H9 (cell line): ENCODE measurements at regions not wholly inside any gene's neighbourhood (a gene's known extent, or its start where the extent isn't known, plus 50 kb on each side); places are given as distances from the start of the nearest gene placed in this dataset.

Source experiments
- DNase-seq: peaks from one replicate; pipeline ENCODE4 v3.0.0-alpha.2; 2017
- H2AFZ ChIP-seq: one replicate; pipeline ENCODE4 v1.6.1; 2013; ENCODE audit warnings: mild to moderate bottlenecking, low read length, control low read depth, moderate library complexity
- H2AK5ac ChIP-seq: 2 replicates; pipeline ENCODE4 v1.6.1; 2013; ENCODE audit warnings: low read length, control low read depth, mixed read lengths; ENCODE audit not compliant: insufficient read length
- H2BK120ac ChIP-seq: one replicate; pipeline ENCODE4 v1.6.1; 2013; ENCODE audit warnings: low read depth, mild to moderate bottlenecking, low read length, control low read depth, inconsistent platforms; ENCODE audit not compliant: poor library complexity, severe bottlenecking
- H2BK12ac ChIP-seq: 2 replicates; pipeline ENCODE4 v1.6.1; 2013; ENCODE audit warnings: low read length, control low read depth, mixed read lengths, low read depth; ENCODE audit not compliant: insufficient read length
- H2BK15ac ChIP-seq: 2 replicates; pipeline ENCODE4 v1.6.1; 2013; ENCODE audit warnings: low read depth, low read length, control low read depth
- H2BK20ac ChIP-seq: one replicate; pipeline ENCODE4 v1.6.1; 2013; ENCODE audit warnings: low read depth, mild to moderate bottlenecking, low read length, control low read depth, inconsistent platforms; ENCODE audit not compliant: poor library complexity, severe bottlenecking
- H2BK5ac ChIP-seq: 2 replicates; pipeline ENCODE4 v1.6.1; 2013; ENCODE audit warnings: low read length, control low read depth, mixed read lengths; ENCODE audit not compliant: insufficient read length
- H3K14ac ChIP-seq: 2 replicates; pipeline ENCODE4 v1.6.1; 2013; ENCODE audit warnings: low read length, control low read depth; ENCODE audit not compliant: insufficient read depth
- H3K18ac ChIP-seq: 2 replicates; pipeline ENCODE4 v1.6.1; 2013; ENCODE audit warnings: low read depth, mild to moderate bottlenecking, mixed read lengths, low read length, control low read depth; ENCODE audit not compliant: insufficient read length
- H3K23ac ChIP-seq: 2 replicates; pipeline ENCODE4 v1.6.1; 2013; ENCODE audit warnings: low read length, control low read depth, mixed read lengths, low read depth; ENCODE audit not compliant: insufficient read length
- H3K23me2 ChIP-seq: 2 replicates; pipeline ENCODE4 v1.6.1; 2013; ENCODE audit warnings: low read depth, mild to moderate bottlenecking, mixed read lengths, low read length, control low read depth; ENCODE audit not compliant: insufficient read length, poor library complexity, severe bottlenecking
- H3K27ac ChIP-seq: 2 replicates; pipeline ENCODE4 v1.5.1; 2013; ENCODE audit warnings: low read length, control low read depth, mixed read lengths, low read depth; ENCODE audit not compliant: insufficient read length
- H3K27me3 ChIP-seq: 2 replicates; pipeline ENCODE4 v1.6.1; 2013; ENCODE audit warnings: low read length, control low read depth, inconsistent platforms; ENCODE audit not compliant: insufficient read depth
- H3K4ac ChIP-seq: 2 replicates; pipeline ENCODE4 v1.6.1; 2013; ENCODE audit warnings: low read depth, mild to moderate bottlenecking, control low read depth, inconsistent platforms, low read length, moderate library complexity
- H3K4me1 ChIP-seq: 2 replicates; pipeline ENCODE4 v1.6.1; 2013; ENCODE audit warnings: low read length, control low read depth, inconsistent platforms; ENCODE audit not compliant: insufficient read depth
- H3K4me2 ChIP-seq: 2 replicates; pipeline ENCODE4 v1.6.1; 2013; ENCODE audit warnings: low read length, control low read depth, mixed read lengths; ENCODE audit not compliant: insufficient read length, insufficient read depth
- H3K56ac ChIP-seq: 2 replicates; pipeline ENCODE4 v1.6.1; 2013; ENCODE audit warnings: low read depth, mild to moderate bottlenecking, mixed read lengths, low read length, control low read depth; ENCODE audit not compliant: insufficient read length
- H3K79me1 ChIP-seq: 2 replicates; pipeline ENCODE4 v1.6.1; 2013; ENCODE audit warnings: low read depth, mild to moderate bottlenecking, moderate library complexity, low read length, control low read depth, inconsistent platforms; ENCODE audit not compliant: insufficient read depth, poor library complexity, severe bottlenecking
- H3K79me2 ChIP-seq: 2 replicates; pipeline ENCODE4 v1.6.1; 2013; ENCODE audit warnings: low read length, control low read depth, inconsistent platforms; ENCODE audit not compliant: insufficient read depth
- H3K9ac ChIP-seq: 2 replicates; pipeline ENCODE4 v1.6.1; 2013; ENCODE audit warnings: low read length, control low read depth, mixed read lengths; ENCODE audit not compliant: insufficient read length; ENCODE audit errors: extremely low read depth
- H3K9me3 ChIP-seq: one replicate; pipeline ENCODE4 v1.6.1; 2013; ENCODE audit warnings: low read depth, low read length, inconsistent platforms; ENCODE audit not compliant: control insufficient read depth
- H3T11ph ChIP-seq: one replicate; pipeline ENCODE4 v1.6.1; 2013; ENCODE audit warnings: mild to moderate bottlenecking, low read length, control low read depth, inconsistent platforms
- H4K20me1 ChIP-seq: one replicate; pipeline ENCODE4 v1.6.1; 2013; ENCODE audit not compliant: control insufficient read depth, insufficient read length, insufficient read depth
- H4K5ac ChIP-seq: 2 replicates; pipeline ENCODE4 v1.6.1; 2013; ENCODE audit warnings: low read depth, mild to moderate bottlenecking, mixed read lengths, low read length, control low read depth; ENCODE audit not compliant: insufficient read length
- H4K8ac ChIP-seq: replicated peaks from 2 replicates; pipeline ENCODE4 v1.6.1; 2013; ENCODE audit warnings: low read length, control low read depth, mixed read lengths, low read depth; ENCODE audit not compliant: insufficient read length
- H4K91ac ChIP-seq: 2 replicates; pipeline ENCODE4 v1.6.1; 2013; ENCODE audit warnings: low read depth, mild to moderate bottlenecking, moderate library complexity, mixed read lengths, low read length, control low read depth; ENCODE audit not compliant: insufficient read length
- H3K27ac Mint-ChIP-seq, 3 experiments: 2 replicates in 2 of 3; 3 replicates in 1 of 3; pipeline ENCODE4 v1.8.0; 2020 to 2021; ENCODE audit warnings: mixed read lengths in 3 of 3, mild to moderate bottlenecking in 1 of 3, moderate library complexity in 1 of 3
- H3K27me3 Mint-ChIP-seq: 2 replicates; pipeline ENCODE4 v1.8.0; 2021; ENCODE audit warnings: low read depth, mild to moderate bottlenecking, moderate library complexity, mixed read lengths
- H3K36me3 Mint-ChIP-seq, 3 experiments: 2 replicates in 2 of 3; 3 replicates in 1 of 3; pipeline ENCODE4 v1.8.0; 2020 to 2021; ENCODE audit warnings: low read depth in 3 of 3, mixed read lengths in 3 of 3; ENCODE audit not compliant: insufficient read depth in 1 of 3
- H3K4me1 Mint-ChIP-seq, 2 experiments: 2 replicates each; pipeline ENCODE4 v1.8.0; 2020; ENCODE audit warnings: mixed read lengths in 2 of 2
- H3K4me3 Mint-ChIP-seq, 2 experiments: 2 replicates in 1 of 2; 3 replicates in 1 of 2; pipeline ENCODE4 v1.8.0; 2020 to 2021; ENCODE audit warnings: mild to moderate bottlenecking in 2 of 2, mixed read lengths in 2 of 2, moderate library complexity in 1 of 2
- H3K9me3 Mint-ChIP-seq, 2 experiments: 2 replicates in 1 of 2; 3 replicates in 1 of 2; pipeline ENCODE4 v1.8.0; 2020; ENCODE audit warnings: mild to moderate bottlenecking in 2 of 2, mixed read lengths in 2 of 2, moderate library complexity in 1 of 2
- WGBS: extraction: QIAGEN DNeasy Blood & Tissue Kit; methylation state at CpG from one replicate; pipeline ENCODE4 v1.1.7; 2013; ENCODE audit warnings: missing lambda C conversion rate, low lambda C conversion rate, mixed read lengths; ENCODE audit not compliant: insufficient read length; ENCODE audit errors: extremely low coverage; 5-methylcytosine and 5-hydroxymethylcytosine counted together
- TF ChIP-seq, protein P1 (sequence below): fragments of 200-600 bp; sonication (generic); conservative IDR thresholded peaks from 3 replicates; pipeline ENCODE4 v1.8.0; 2021; ENCODE audit warnings: antibody characterized with exemption, mild to moderate bottlenecking

DNA sequence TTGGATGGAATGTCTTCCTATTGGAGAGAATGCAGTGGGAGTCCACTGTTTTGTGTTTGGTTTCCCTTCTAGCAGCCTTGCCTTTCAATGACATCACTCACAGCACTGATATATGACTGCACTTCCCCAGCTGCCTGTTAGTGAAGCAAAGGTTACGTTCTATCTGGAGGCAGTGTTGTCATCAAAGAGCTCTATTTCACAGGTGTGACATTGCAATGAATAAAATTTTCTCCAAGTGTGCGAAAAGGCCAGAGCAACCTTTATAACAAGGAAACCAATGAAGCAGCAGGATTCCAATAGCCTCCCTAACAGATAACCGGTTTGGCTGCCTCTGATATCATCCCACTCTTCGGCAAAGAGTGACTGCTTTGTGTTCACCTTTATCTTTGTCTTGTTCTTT lies 523.5 kb upstream of the ZNF608 start:
- Mint-ChIP-seq H3K4me3 (no peak overlapping the region), H3K4me1 (peaks cover 14 to 30% of the 10 kb centered on the region in 2 experiments), H3K36me3 (peaks cover 0 to 8% (median 0%) of the 10 kb centered on the region in 3 experiments; a peak in 3 of 7 replicates), H3K27ac (no peak overlapping the region), H3K27me3 (no peaks in the 10 kb centered on the region; the same call in 1 of the 2 replicates), H3K9me3 (no peaks in the 10 kb centered on the region; a peak in 1 of 5 replicates)
- no peak overlapping the region for H3K56ac ChIP-seq
- H3K23me2 ChIP-seq, result no peaks in the 10 kb centered on the region
- no peak overlapping the region for H2BK20ac ChIP-seq
- no peaks in the 10 kb centered on the region for H4K20me1 ChIP-seq
- no CpG with 5 or more reads among the region's 4 CpGs for WGBS
- no peak overlapping the region for H3T11ph ChIP-seq
- no peak overlapping the region for H2AFZ ChIP-seq
- TF ChIP-seq, protein P1, sequence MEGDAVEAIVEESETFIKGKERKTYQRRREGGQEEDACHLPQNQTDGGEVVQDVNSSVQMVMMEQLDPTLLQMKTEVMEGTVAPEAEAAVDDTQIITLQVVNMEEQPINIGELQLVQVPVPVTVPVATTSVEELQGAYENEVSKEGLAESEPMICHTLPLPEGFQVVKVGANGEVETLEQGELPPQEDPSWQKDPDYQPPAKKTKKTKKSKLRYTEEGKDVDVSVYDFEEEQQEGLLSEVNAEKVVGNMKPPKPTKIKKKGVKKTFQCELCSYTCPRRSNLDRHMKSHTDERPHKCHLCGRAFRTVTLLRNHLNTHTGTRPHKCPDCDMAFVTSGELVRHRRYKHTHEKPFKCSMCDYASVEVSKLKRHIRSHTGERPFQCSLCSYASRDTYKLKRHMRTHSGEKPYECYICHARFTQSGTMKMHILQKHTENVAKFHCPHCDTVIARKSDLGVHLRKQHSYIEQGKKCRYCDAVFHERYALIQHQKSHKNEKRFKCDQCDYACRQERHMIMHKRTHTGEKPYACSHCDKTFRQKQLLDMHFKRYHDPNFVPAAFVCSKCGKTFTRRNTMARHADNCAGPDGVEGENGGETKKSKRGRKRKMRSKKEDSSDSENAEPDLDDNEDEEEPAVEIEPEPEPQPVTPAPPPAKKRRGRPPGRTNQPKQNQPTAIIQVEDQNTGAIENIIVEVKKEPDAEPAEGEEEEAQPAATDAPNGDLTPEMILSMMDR, result no peak
- H3K4me2 ChIP-seq, result no peak overlapping the region
- no peaks in the 10 kb centered on the region for H3K79me1 ChIP-seq
- H4K5ac ChIP-seq, result no peak overlapping the region
- H3K27me3 ChIP-seq, result no peaks in the 10 kb centered on the region
- H3K9ac ChIP-seq, result no peak overlapping the region
- no peak overlapping the region for H4K91ac ChIP-seq
- no peak overlapping the region for H3K27ac ChIP-seq
- H3K4ac ChIP-seq, result no peak overlapping the region
- H3K79me2 ChIP-seq, result no peaks in the 10 kb centered on the region
- no peak overlapping the region for H2AK5ac ChIP-seq
- no peak overlapping the region for H4K8ac ChIP-seq
- H3K9me3 ChIP-seq, result no peaks in the 10 kb centered on the region
- no peak overlapping the region for H2BK12ac ChIP-seq
- H3K14ac ChIP-seq, result no peak overlapping the region
- H2BK5ac ChIP-seq, result no peak overlapping the region
- H2BK15ac ChIP-seq, result no peak overlapping the region
- no peaks in the 10 kb centered on the region; the same call in 1 of the 2 replicates for H3K4me1 ChIP-seq
- DNase-seq, result no peak
- H3K18ac ChIP-seq, result no peak overlapping the region
- no peak overlapping the region for H2BK120ac ChIP-seq
- H3K23ac ChIP-seq, result no peak overlapping the region
